H1 (cell line): ENCODE measurements at regions not wholly inside any gene's neighbourhood (a gene's known extent, or its start where the extent isn't known, plus 50 kb on each side); places are given as distances from the start of the nearest gene placed in this dataset.
A peak's percentile ranks its signal among the peaks of the same experiment; 100 is the strongest.

Experiments used
- CTCF ChIA-PET: fragments of 300-600 bp; sonication (Branson Sonifier 250); formaldehyde crosslinking; loops from one replicate; lab custom pipeline; 2021; ENCODE audit not compliant: partially characterized antibody; lab: Charles Lee
- POLR2A ChIA-PET: fragments of 300-600 bp; sonication (Branson Sonifier 250); formaldehyde crosslinking; loops from one replicate; lab custom pipeline; 2021; ENCODE audit warnings: inconsistent platforms; ENCODE audit not compliant: partially characterized antibody; lab: Charles Lee
- DNase-seq, 2 experiments: peaks; one replicate each; pipeline versions ENCODE4 v3.0.0 to v3.0.0-alpha.2; 2010 to 2022; ENCODE audit warnings: low spot score in 2 of 2, low read depth in 1 of 2, mixed read lengths in 1 of 2
- FAIRE-seq: peaks from 2 replicates; lab custom pipeline; 2011; peaks lifted over from hg19 to GRCh38; lab: Jason Lieb, UNC
- H2AFZ ChIP-seq: 2 replicates; pipeline ENCODE4 v1.8.1; 2012; ENCODE audit warnings: low read length, inconsistent platforms
- H2AK5ac ChIP-seq: 2 replicates; pipeline ENCODE4 v1.6.1; 2013; ENCODE audit warnings: low read depth, low read length
- H2BK120ac ChIP-seq: replicated peaks from 2 replicates; pipeline ENCODE3; 2013; ENCODE audit warnings: low read depth, low read length, inconsistent platforms
- H2BK12ac ChIP-seq: 2 replicates; pipeline ENCODE4 v1.6.1; 2013; ENCODE audit warnings: low read depth, low read length
- H2BK15ac ChIP-seq: 2 replicates; pipeline ENCODE4 v1.6.1; 2013; ENCODE audit warnings: low read length
- H2BK20ac ChIP-seq: 2 replicates; pipeline ENCODE4 v1.6.1; 2013; ENCODE audit warnings: low read length
- H2BK5ac ChIP-seq: 2 replicates; pipeline ENCODE4 v1.6.1; 2013; ENCODE audit warnings: low read depth, low read length
- H3K14ac ChIP-seq: 2 replicates; pipeline ENCODE4 v1.6.1; 2013; ENCODE audit warnings: inconsistent platforms; ENCODE audit not compliant: insufficient read length
- H3K18ac ChIP-seq: 2 replicates; pipeline ENCODE4 v1.6.1; 2013; ENCODE audit warnings: low read length; ENCODE audit errors: extremely low read depth
- H3K23ac ChIP-seq: 2 replicates; pipeline ENCODE4 v1.6.1; 2013; ENCODE audit warnings: inconsistent platforms; ENCODE audit not compliant: insufficient read length
- H3K23me2 ChIP-seq: 2 replicates; pipeline ENCODE4 v1.6.1; 2013; ENCODE audit warnings: low read depth, low read length
- H3K27ac ChIP-seq: 2 replicates; pipeline ENCODE4 v1.6.1; 2011; ENCODE audit warnings: low read depth, low read length, inconsistent platforms
- H3K27me3 ChIP-seq, 4 experiments: replicated peaks in 1 of 4; 1 replicate in 1 of 4; 2 replicates in 3 of 4; pipeline versions ENCODE4 v1.6.1 to v1.8.1; 2011 to 2013; ENCODE audit warnings: low read length in 3 of 4, mild to moderate bottlenecking in 3 of 4, inconsistent platforms in 2 of 4, mixed read lengths in 2 of 4, moderate library complexity in 1 of 4; ENCODE audit not compliant: control insufficient read depth in 3 of 4, insufficient read depth in 3 of 4; ENCODE audit errors: extremely low read depth in 1 of 4
- H3K36me3 ChIP-seq, 4 experiments: 2 replicates each; pipeline versions ENCODE4 v1.6.1 to v1.8.1; 2011 to 2013; ENCODE audit warnings: mild to moderate bottlenecking in 4 of 4, low read length in 3 of 4, moderate library complexity in 2 of 4, control low read depth in 1 of 4, inconsistent platforms in 1 of 4; ENCODE audit not compliant: insufficient read depth in 4 of 4, control insufficient read depth in 2 of 4
- H3K4ac ChIP-seq: replicated peaks from 2 replicates; pipeline ENCODE3; 2013; ENCODE audit warnings: low read length, low read depth, mixed read lengths, inconsistent platforms; ENCODE audit not compliant: insufficient read length
- H3K4me1 ChIP-seq, 4 experiments: replicated peaks in 1 of 4; 1 replicate in 1 of 4; 2 replicates in 3 of 4; pipeline versions ENCODE4 v1.6.1 to v1.8.1; 2011 to 2013; ENCODE audit warnings: low read length in 3 of 4, inconsistent platforms in 2 of 4, mixed read lengths in 1 of 4; ENCODE audit not compliant: insufficient read depth in 4 of 4, control insufficient read depth in 3 of 4
- H3K4me2 ChIP-seq, 2 experiments: 2 replicates each; pipeline versions ENCODE4 v1.6.1 to v1.8.1; 2011 to 2013; ENCODE audit warnings: low read depth in 2 of 2, low read length in 2 of 2, control low read depth in 1 of 2, inconsistent platforms in 1 of 2, mild to moderate bottlenecking in 1 of 2; ENCODE audit not compliant: insufficient read depth in 1 of 2
- H3K4me3 ChIP-seq, 4 experiments: fragments of 200-600, 300-600 bp in 1 of 4; sonication (generic), shearing (Covaris generic), sonication (Bioruptor Twin) in 1 of 4; 2 replicates each; pipeline versions ENCODE4 v1.5.1 to v1.8.1; 2011 to 2016; ENCODE audit warnings: low read length in 4 of 4, low read depth in 3 of 4, control low read depth in 2 of 4, inconsistent platforms in 2 of 4, mild to moderate bottlenecking in 2 of 4, mixed read lengths in 1 of 4, moderate library complexity in 1 of 4; ENCODE audit not compliant: insufficient read depth in 2 of 4; ENCODE audit errors: extremely low read depth in 1 of 4
- H3K56ac ChIP-seq: replicated peaks from 2 replicates; pipeline ENCODE3; 2013; ENCODE audit warnings: low read depth, mild to moderate bottlenecking, mixed read lengths, low read length, inconsistent platforms; ENCODE audit not compliant: insufficient read length
- H3K79me1 ChIP-seq: 2 replicates; pipeline ENCODE4 v1.6.1; 2013; ENCODE audit warnings: low read depth, low read length, control low read depth
- H3K79me2 ChIP-seq, 2 experiments: 2 replicates each; pipeline versions ENCODE4 v1.6.1 to v1.8.1; 2012 to 2013; ENCODE audit warnings: low read length in 2 of 2, mild to moderate bottlenecking in 2 of 2, inconsistent platforms in 1 of 2; ENCODE audit not compliant: insufficient read depth in 2 of 2, control insufficient read depth in 1 of 2
- H3K9ac ChIP-seq, 4 experiments: replicated peaks in 1 of 4; 1 replicate in 1 of 4; 2 replicates in 3 of 4; pipeline versions ENCODE4 v1.6.1 to v1.8.1; 2011 to 2013; ENCODE audit warnings: low read depth in 3 of 4, low read length in 3 of 4, control low read depth in 2 of 4, mild to moderate bottlenecking in 2 of 4, moderate library complexity in 2 of 4, inconsistent platforms in 1 of 4; ENCODE audit errors: extremely low read depth in 1 of 4
- H3K9me3 ChIP-seq, 2 experiments: 2 replicates each; pipeline versions ENCODE4 v1.6.1 to v1.8.1; 2012 to 2013; ENCODE audit warnings: mild to moderate bottlenecking in 2 of 2, moderate library complexity in 2 of 2, control low read depth in 1 of 2, inconsistent platforms in 1 of 2, low read depth in 1 of 2, low read length in 1 of 2, mixed read lengths in 1 of 2; ENCODE audit not compliant: insufficient read depth in 2 of 2
- H4K20me1 ChIP-seq, 2 experiments: replicated peaks in 1 of 2; 2 replicates each; pipeline versions ENCODE3 to v1.8.1; 2011 to 2013; ENCODE audit warnings: inconsistent platforms in 2 of 2, low read length in 2 of 2, mild to moderate bottlenecking in 1 of 2; ENCODE audit not compliant: insufficient read depth in 2 of 2, control insufficient read depth in 1 of 2
- H4K5ac ChIP-seq: 2 replicates; pipeline ENCODE4 v1.6.1; 2013; ENCODE audit warnings: low read length, low read depth, mixed read lengths, inconsistent platforms; ENCODE audit not compliant: insufficient read length
- H4K8ac ChIP-seq: 2 replicates; pipeline ENCODE4 v1.8.0; 2013; ENCODE audit warnings: mild to moderate bottlenecking, moderate library complexity, low read length, inconsistent platforms; ENCODE audit not compliant: insufficient read depth; ENCODE audit errors: extremely low read depth
- H4K91ac ChIP-seq: replicated peaks from 2 replicates; pipeline ENCODE3; 2013; ENCODE audit warnings: low read length, mixed read lengths, inconsistent platforms; ENCODE audit not compliant: insufficient read length
- CBX5 ChIP-seq: fragments of 300-800, 300-1000 bp; sonication (generic); IDR thresholded peaks from 2 replicates; pipeline ENCODE4 v1.7.1; 2016; ENCODE audit warnings: antibody characterized with exemption, low read length, low read depth
- MAFK ChIP-seq: IDR thresholded peaks from 2 replicates; pipeline ENCODE4 v1.6.1; 2012; ENCODE audit warnings: low read depth, mild to moderate bottlenecking, improper control_type of control experiment, low read length
- RNF2 ChIP-seq: fragments of 200-900, 300-1000 bp; sonication (generic); IDR thresholded peaks from 2 replicates; pipeline ENCODE4 v1.7.1; 2016; ENCODE audit warnings: borderline replicate concordance, low read depth, mild to moderate bottlenecking, antibody characterized with exemption, low read length; ENCODE audit not compliant: poor library complexity, severe bottlenecking; ENCODE audit errors: missing control alignments
- SRF ChIP-seq: IDR thresholded peaks from 2 replicates; pipeline ENCODE4 v1.6.1; 2011; ENCODE audit warnings: mild to moderate bottlenecking, low read depth, low read length, moderate library complexity
- TAF7 ChIP-seq: optimal IDR thresholded peaks from 2 replicates; pipeline ENCODE3; 2011; ENCODE audit warnings: low read depth, mild to moderate bottlenecking, inconsistent platforms, low read length, moderate library complexity, borderline replicate concordance
- WGBS, 2 experiments: shearing (Covaris generic) in 1 of 2; methylation state at CpG; one replicate each; pipeline versions ENCODE4 v1.1.6 to v1.1.7; 2013 to 2015; ENCODE audit warnings: low lambda C conversion rate in 2 of 2, mixed read lengths in 2 of 2, inconsistent platforms in 1 of 2, low coverage in 1 of 2, missing lambda C conversion rate in 1 of 2; ENCODE audit not compliant: insufficient replicate concordance in 2 of 2, insufficient coverage in 1 of 2, insufficient read length in 1 of 2; ENCODE audit errors: extremely low coverage in 1 of 2, missing lambda C conversion rate in 1 of 2; 5-methylcytosine and 5-hydroxymethylcytosine counted together

DNA sequence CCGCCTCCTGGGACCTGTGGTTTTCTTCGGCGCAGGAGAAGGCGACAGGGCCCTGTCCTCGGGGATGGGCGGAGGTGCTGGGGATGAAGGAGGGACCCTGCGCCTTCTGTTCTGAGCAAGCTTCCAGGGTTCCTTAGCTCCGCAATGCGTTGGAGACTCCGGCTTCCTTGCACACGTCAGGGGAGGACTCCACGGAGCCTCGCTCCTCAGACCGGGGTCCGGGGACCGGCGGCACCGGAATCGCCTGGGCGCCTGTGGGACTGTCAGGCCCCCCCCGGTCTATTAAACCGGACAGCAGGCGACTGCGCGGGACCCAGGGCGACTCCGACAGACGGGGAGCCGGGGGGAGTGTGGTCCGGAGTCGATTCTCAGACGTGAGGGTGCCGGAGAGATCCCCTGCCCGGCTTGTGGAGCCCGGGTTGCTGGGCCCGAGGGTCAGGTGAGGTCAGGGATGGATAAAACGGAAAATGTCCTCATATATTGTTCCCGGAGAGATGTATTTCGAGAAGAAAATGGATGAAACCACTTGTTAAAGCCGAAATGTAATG, 227.4 kb downstream of the TEX29 start:
- Histone ChIP-seq H2BK120ac (no peak overlapping the region), H3K27ac (no peak overlapping the region), H3K36me3 (no peaks in the 10 kb centered on the region), H4K91ac (no peak overlapping the region), H3K23me2 (peaks cover 5% of the 10 kb centered on the region; the same call in 1 of the 2 replicates), H3K56ac (no peak overlapping the region), H2AFZ (no peak overlapping the region), H3K4me3 (no peak overlapping the region), H2BK12ac (no peak overlapping the region), H4K20me1 (peaks cover 0 to 4% of the 10 kb centered on the region in 2 experiments), H2AK5ac (no peak overlapping the region), H3K4ac (no peak overlapping the region), H3K4me2 (no peak overlapping the region), H2BK20ac (no peak overlapping the region), H3K23ac (no peak overlapping the region), H3K14ac (no peak overlapping the region), H3K9me3 (no peaks in the 10 kb centered on the region), H3K4me1 (no peaks in the 10 kb centered on the region), H4K5ac (no peak overlapping the region), H3K79me2 (no peaks in the 10 kb centered on the region), H4K8ac (peak overlapping the region; percentile 6; the same call in 1 of the 2 replicates), H3K9ac (no peak overlapping the region), H2BK5ac (no peak overlapping the region), H3K18ac (no peak overlapping the region), H2BK15ac (no peak overlapping the region), H3K79me1 (no peaks in the 10 kb centered on the region), H3K27me3 (no peaks in the 10 kb centered on the region)
- 92% methylated on average over 25 of the region's 40 CpGs; no CpG with 5 or more reads in 1 of the 2 experiments for WGBS, 2 experiments
- POLR2A ChIA-PET: no interaction called here
- DNase-seq: no peak
- no peak for FAIRE-seq
- CTCF ChIA-PET: interaction anchor here (0.8 to 1.1 kb wide), 2 partner anchors 26 to 82 kb away, joined by 3 read pairs; no protein-coding TSS in a partner anchor
- TF ChIP-seq MAFK: no peak
- TF ChIP-seq SRF: no peak
- TF ChIP-seq CBX5: no peak
- no peak for TF ChIP-seq TAF7
- TF ChIP-seq RNF2: no peak
